H9 (cell line): ENCODE measurements at regions not wholly inside any gene's neighbourhood (a gene's known extent, or its start where the extent isn't known, plus 50 kb on each side); places are given as distances from the start of the nearest gene placed in this dataset.

Source experiments
- DNase-seq: peaks from one replicate; pipeline ENCODE4 v3.0.0-alpha.2; 2017
- H2AFZ ChIP-seq: one replicate; pipeline ENCODE4 v1.6.1; 2013; ENCODE audit warnings: mild to moderate bottlenecking, low read length, control low read depth, moderate library complexity
- H2AK5ac ChIP-seq: 2 replicates; pipeline ENCODE4 v1.6.1; 2013; ENCODE audit warnings: low read length, control low read depth, mixed read lengths; ENCODE audit not compliant: insufficient read length
- H2BK120ac ChIP-seq: one replicate; pipeline ENCODE4 v1.6.1; 2013; ENCODE audit warnings: low read depth, mild to moderate bottlenecking, low read length, control low read depth, inconsistent platforms; ENCODE audit not compliant: poor library complexity, severe bottlenecking
- H2BK12ac ChIP-seq: 2 replicates; pipeline ENCODE4 v1.6.1; 2013; ENCODE audit warnings: low read length, control low read depth, mixed read lengths, low read depth; ENCODE audit not compliant: insufficient read length
- H2BK15ac ChIP-seq: 2 replicates; pipeline ENCODE4 v1.6.1; 2013; ENCODE audit warnings: low read depth, low read length, control low read depth
- H2BK20ac ChIP-seq: one replicate; pipeline ENCODE4 v1.6.1; 2013; ENCODE audit warnings: low read depth, mild to moderate bottlenecking, low read length, control low read depth, inconsistent platforms; ENCODE audit not compliant: poor library complexity, severe bottlenecking
- H2BK5ac ChIP-seq: 2 replicates; pipeline ENCODE4 v1.6.1; 2013; ENCODE audit warnings: low read length, control low read depth, mixed read lengths; ENCODE audit not compliant: insufficient read length
- H3K14ac ChIP-seq: 2 replicates; pipeline ENCODE4 v1.6.1; 2013; ENCODE audit warnings: low read length, control low read depth; ENCODE audit not compliant: insufficient read depth
- H3K18ac ChIP-seq: 2 replicates; pipeline ENCODE4 v1.6.1; 2013; ENCODE audit warnings: low read depth, mild to moderate bottlenecking, mixed read lengths, low read length, control low read depth; ENCODE audit not compliant: insufficient read length
- H3K23ac ChIP-seq: 2 replicates; pipeline ENCODE4 v1.6.1; 2013; ENCODE audit warnings: low read length, control low read depth, mixed read lengths, low read depth; ENCODE audit not compliant: insufficient read length
- H3K23me2 ChIP-seq: 2 replicates; pipeline ENCODE4 v1.6.1; 2013; ENCODE audit warnings: low read depth, mild to moderate bottlenecking, mixed read lengths, low read length, control low read depth; ENCODE audit not compliant: insufficient read length, poor library complexity, severe bottlenecking
- H3K27ac ChIP-seq: 2 replicates; pipeline ENCODE4 v1.5.1; 2013; ENCODE audit warnings: low read length, control low read depth, mixed read lengths, low read depth; ENCODE audit not compliant: insufficient read length
- H3K27me3 ChIP-seq: 2 replicates; pipeline ENCODE4 v1.6.1; 2013; ENCODE audit warnings: low read length, control low read depth, inconsistent platforms; ENCODE audit not compliant: insufficient read depth
- H3K4ac ChIP-seq: 2 replicates; pipeline ENCODE4 v1.6.1; 2013; ENCODE audit warnings: low read depth, mild to moderate bottlenecking, control low read depth, inconsistent platforms, low read length, moderate library complexity
- H3K4me1 ChIP-seq: 2 replicates; pipeline ENCODE4 v1.6.1; 2013; ENCODE audit warnings: low read length, control low read depth, inconsistent platforms; ENCODE audit not compliant: insufficient read depth
- H3K4me2 ChIP-seq: 2 replicates; pipeline ENCODE4 v1.6.1; 2013; ENCODE audit warnings: low read length, control low read depth, mixed read lengths; ENCODE audit not compliant: insufficient read length, insufficient read depth
- H3K56ac ChIP-seq: 2 replicates; pipeline ENCODE4 v1.6.1; 2013; ENCODE audit warnings: low read depth, mild to moderate bottlenecking, mixed read lengths, low read length, control low read depth; ENCODE audit not compliant: insufficient read length
- H3K79me1 ChIP-seq: 2 replicates; pipeline ENCODE4 v1.6.1; 2013; ENCODE audit warnings: low read depth, mild to moderate bottlenecking, moderate library complexity, low read length, control low read depth, inconsistent platforms; ENCODE audit not compliant: insufficient read depth, poor library complexity, severe bottlenecking
- H3K79me2 ChIP-seq: 2 replicates; pipeline ENCODE4 v1.6.1; 2013; ENCODE audit warnings: low read length, control low read depth, inconsistent platforms; ENCODE audit not compliant: insufficient read depth
- H3K9ac ChIP-seq: 2 replicates; pipeline ENCODE4 v1.6.1; 2013; ENCODE audit warnings: low read length, control low read depth, mixed read lengths; ENCODE audit not compliant: insufficient read length; ENCODE audit errors: extremely low read depth
- H3K9me3 ChIP-seq: one replicate; pipeline ENCODE4 v1.6.1; 2013; ENCODE audit warnings: low read depth, low read length, inconsistent platforms; ENCODE audit not compliant: control insufficient read depth
- H3T11ph ChIP-seq: one replicate; pipeline ENCODE4 v1.6.1; 2013; ENCODE audit warnings: mild to moderate bottlenecking, low read length, control low read depth, inconsistent platforms
- H4K20me1 ChIP-seq: one replicate; pipeline ENCODE4 v1.6.1; 2013; ENCODE audit not compliant: control insufficient read depth, insufficient read length, insufficient read depth
- H4K5ac ChIP-seq: 2 replicates; pipeline ENCODE4 v1.6.1; 2013; ENCODE audit warnings: low read depth, mild to moderate bottlenecking, mixed read lengths, low read length, control low read depth; ENCODE audit not compliant: insufficient read length
- H4K8ac ChIP-seq: replicated peaks from 2 replicates; pipeline ENCODE4 v1.6.1; 2013; ENCODE audit warnings: low read length, control low read depth, mixed read lengths, low read depth; ENCODE audit not compliant: insufficient read length
- H4K91ac ChIP-seq: 2 replicates; pipeline ENCODE4 v1.6.1; 2013; ENCODE audit warnings: low read depth, mild to moderate bottlenecking, moderate library complexity, mixed read lengths, low read length, control low read depth; ENCODE audit not compliant: insufficient read length
- H3K27ac Mint-ChIP-seq, 3 experiments: 2 replicates in 2 of 3; 3 replicates in 1 of 3; pipeline ENCODE4 v1.8.0; 2020 to 2021; ENCODE audit warnings: mixed read lengths in 3 of 3, mild to moderate bottlenecking in 1 of 3, moderate library complexity in 1 of 3
- H3K27me3 Mint-ChIP-seq: 2 replicates; pipeline ENCODE4 v1.8.0; 2021; ENCODE audit warnings: low read depth, mild to moderate bottlenecking, moderate library complexity, mixed read lengths
- H3K36me3 Mint-ChIP-seq, 3 experiments: 2 replicates in 2 of 3; 3 replicates in 1 of 3; pipeline ENCODE4 v1.8.0; 2020 to 2021; ENCODE audit warnings: low read depth in 3 of 3, mixed read lengths in 3 of 3; ENCODE audit not compliant: insufficient read depth in 1 of 3
- H3K4me1 Mint-ChIP-seq, 2 experiments: 2 replicates each; pipeline ENCODE4 v1.8.0; 2020; ENCODE audit warnings: mixed read lengths in 2 of 2
- H3K4me3 Mint-ChIP-seq, 2 experiments: 2 replicates in 1 of 2; 3 replicates in 1 of 2; pipeline ENCODE4 v1.8.0; 2020 to 2021; ENCODE audit warnings: mild to moderate bottlenecking in 2 of 2, mixed read lengths in 2 of 2, moderate library complexity in 1 of 2
- H3K9me3 Mint-ChIP-seq, 2 experiments: 2 replicates in 1 of 2; 3 replicates in 1 of 2; pipeline ENCODE4 v1.8.0; 2020; ENCODE audit warnings: mild to moderate bottlenecking in 2 of 2, mixed read lengths in 2 of 2, moderate library complexity in 1 of 2
- CTCF ChIP-seq: fragments of 200-600 bp; sonication (generic); conservative IDR thresholded peaks from 3 replicates; pipeline ENCODE4 v1.8.0; 2021; ENCODE audit warnings: antibody characterized with exemption, mild to moderate bottlenecking
- WGBS: extraction: QIAGEN DNeasy Blood & Tissue Kit; methylation state at CpG from one replicate; pipeline ENCODE4 v1.1.7; 2013; ENCODE audit warnings: missing lambda C conversion rate, low lambda C conversion rate, mixed read lengths; ENCODE audit not compliant: insufficient read length; ENCODE audit errors: extremely low coverage; 5-methylcytosine and 5-hydroxymethylcytosine counted together

- DNase-seq = no peak
- H2BK5ac ChIP-seq = no peak overlapping the region
- H4K8ac ChIP-seq = no peak overlapping the region
- H3K23ac ChIP-seq = no peak overlapping the region
- WGBS = no CpG with 5 or more reads among the region's 10 CpGs
- H3K9me3 ChIP-seq = no peaks in the 10 kb centered on the region
- no peak overlapping the region for H4K5ac ChIP-seq
- Mint-ChIP-seq H3K4me3 (no peak overlapping the region), H3K27ac (no peak overlapping the region), H3K27me3 (no peaks in the 10 kb centered on the region), H3K9me3 (peaks cover 3 to 5% of the 10 kb centered on the region in 2 experiments; a peak in 3 of 5 replicates), H3K4me1 (peaks cover 14 to 17% of the 10 kb centered on the region in 2 experiments), H3K36me3 (peaks cover 0 to 2% (median 0%) of the 10 kb centered on the region in 3 experiments; a peak in 2 of 7 replicates)
- H4K20me1 ChIP-seq = no peaks in the 10 kb centered on the region
- no peak overlapping the region for H3K9ac ChIP-seq
- H3K79me1 ChIP-seq = no peaks in the 10 kb centered on the region
- H3K14ac ChIP-seq = no peak overlapping the region
- peak overlapping the region; percentile 26 for H2AFZ ChIP-seq
- H3K79me2 ChIP-seq = no peaks in the 10 kb centered on the region
- no peak overlapping the region for H3T11ph ChIP-seq
- H3K4me2 ChIP-seq = no peak overlapping the region
- H3K18ac ChIP-seq = no peak overlapping the region
- no peak overlapping the region for H3K4ac ChIP-seq
- no peak for TF ChIP-seq CTCF
- no peak overlapping the region for H3K27ac ChIP-seq
- H4K91ac ChIP-seq = no peak overlapping the region
- no peak overlapping the region for H2BK20ac ChIP-seq
- H3K23me2 ChIP-seq = no peaks in the 10 kb centered on the region
- no peak overlapping the region for H2BK12ac ChIP-seq
- no peak overlapping the region for H3K56ac ChIP-seq
- no peaks in the 10 kb centered on the region for H3K27me3 ChIP-seq
- H2BK120ac ChIP-seq = no peak overlapping the region
- peaks cover 3% of the 10 kb centered on the region; the same call in 1 of the 2 replicates for H3K4me1 ChIP-seq
- no peak overlapping the region for H2BK15ac ChIP-seq
- no peak overlapping the region for H2AK5ac ChIP-seq
Observed at GRCh38 chr17:14856176-14856575, 408.9 kb downstream of the PMP22 start.
